ENCODE measurements at regions not wholly inside any gene's neighbourhood (a gene's known extent, or its start where the extent isn't known, plus 50 kb on each side); places are given as distances from the start of the nearest gene placed in this dataset.

DNA sequence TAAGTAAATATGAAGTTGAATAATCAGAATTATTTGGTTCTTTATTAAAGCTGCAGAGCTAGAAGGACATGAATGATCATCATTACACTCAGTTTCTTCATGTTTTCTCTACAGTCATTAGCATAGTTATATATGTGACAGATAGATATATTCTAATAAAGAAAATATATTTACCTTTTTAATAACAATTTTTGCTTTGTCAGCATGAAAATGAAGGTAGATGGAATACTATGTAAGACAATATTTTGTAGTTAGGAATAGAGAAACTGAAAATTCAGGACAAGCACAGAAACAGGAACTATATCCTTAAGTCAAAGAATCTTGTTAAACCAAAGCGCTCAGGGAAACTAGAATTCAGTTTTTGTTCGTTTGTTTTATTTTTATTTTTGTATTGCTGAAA lies 649.9 kb upstream of the NRXN1 start:
- no peak for DNase-seq

DNA sequence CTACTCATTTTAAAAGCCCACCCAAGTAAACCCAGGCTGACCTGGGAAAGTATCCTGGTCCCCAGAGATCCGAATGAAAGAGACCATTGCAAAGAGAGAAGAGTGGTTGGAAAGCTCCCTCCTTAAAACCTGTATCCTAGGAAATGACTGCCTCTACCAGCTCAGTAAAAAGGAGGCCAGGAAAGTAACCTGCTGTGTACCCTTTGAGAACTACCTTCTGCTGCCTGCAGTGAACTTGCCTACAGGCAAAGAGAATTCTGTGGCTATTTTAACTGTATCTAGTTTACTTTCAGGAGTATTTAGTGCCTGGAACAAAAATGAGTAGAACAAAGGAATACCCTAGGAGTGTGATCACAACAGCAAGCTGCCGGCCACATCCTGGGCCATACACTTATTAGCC lies 641.7 kb upstream of the NRXN1 start:
- DNase-seq: no peak

DNA sequence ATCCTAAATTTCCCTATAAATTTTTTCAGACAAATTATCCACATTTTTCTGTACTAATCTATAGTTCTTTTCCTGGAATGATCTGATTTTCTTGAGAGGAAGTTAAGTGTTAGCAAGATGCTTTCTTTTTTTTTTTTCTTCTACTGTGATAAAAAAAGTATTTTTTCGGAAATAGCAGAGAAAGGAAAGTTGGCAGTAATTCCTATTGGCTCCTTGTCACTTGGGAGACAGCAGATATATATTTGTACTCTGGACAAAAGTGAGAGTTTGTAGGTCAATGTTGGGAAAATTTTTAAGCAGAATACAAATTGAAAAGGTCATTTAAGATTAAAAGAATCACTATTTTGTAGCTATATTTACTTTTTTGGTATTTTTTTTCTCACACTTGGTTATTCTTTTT lies 635.7 kb upstream of the NRXN1 start:
- no peak for DNase-seq

DNA sequence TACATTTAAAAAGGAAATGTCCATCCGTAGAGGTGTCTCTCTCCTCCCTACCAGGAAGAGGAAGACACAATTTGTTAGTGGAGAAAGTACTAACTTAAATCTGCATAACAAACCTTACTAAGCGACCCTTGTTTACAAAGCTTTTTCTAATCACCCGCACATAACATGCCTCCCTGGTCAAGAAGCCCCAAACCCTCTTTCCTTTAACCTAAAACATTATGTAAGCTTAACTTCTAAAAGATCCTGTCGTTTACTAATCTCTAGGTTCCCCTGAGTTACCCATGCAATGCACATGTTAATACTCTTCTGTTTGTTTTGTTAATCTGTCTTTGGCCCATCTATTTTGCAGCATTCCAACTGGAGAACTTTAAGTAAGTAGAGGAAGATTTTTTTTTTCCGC lies 630.3 kb upstream of the NRXN1 start:
- DNase-seq: no peak

DNA sequence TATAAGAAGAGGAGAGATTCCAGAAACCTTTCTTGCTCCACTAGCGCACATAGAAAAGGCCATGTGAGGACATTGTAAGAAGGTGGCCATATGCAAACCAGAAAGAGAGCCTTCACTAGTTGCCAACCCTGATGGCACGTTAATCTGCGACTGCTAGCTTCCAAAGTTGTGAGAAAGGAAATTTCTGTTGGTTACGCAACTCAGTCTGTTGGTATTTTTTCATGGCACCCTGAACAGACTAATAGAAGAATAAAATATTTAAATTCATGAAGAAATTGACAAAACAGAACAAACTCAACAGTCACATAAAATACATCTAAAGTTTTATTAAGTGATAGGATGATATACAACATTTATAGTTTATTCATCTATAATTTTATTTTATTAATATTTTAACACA lies 625.9 kb upstream of the NRXN1 start:
- DNase-seq: no peak

DNA sequence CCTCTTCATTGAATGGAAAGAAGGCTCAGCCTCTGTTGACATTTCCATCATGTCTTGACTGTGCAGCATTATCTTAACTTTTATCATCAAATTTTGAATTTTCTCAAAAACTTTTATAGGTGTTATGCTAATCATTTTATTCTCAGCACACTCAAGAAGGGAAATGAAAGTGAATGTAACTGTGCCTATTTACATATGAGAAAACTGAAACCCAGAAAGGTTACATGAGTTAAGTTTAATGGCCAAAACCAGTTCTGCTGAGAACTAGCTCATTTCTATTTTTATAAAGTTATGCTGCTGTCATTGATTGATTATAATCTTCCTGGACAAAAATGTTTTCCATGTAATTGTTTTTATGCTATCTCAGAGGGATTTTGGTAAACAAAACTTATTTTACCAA lies 618.8 kb upstream of the NRXN1 start:
- no peak for DNase-seq

DNA sequence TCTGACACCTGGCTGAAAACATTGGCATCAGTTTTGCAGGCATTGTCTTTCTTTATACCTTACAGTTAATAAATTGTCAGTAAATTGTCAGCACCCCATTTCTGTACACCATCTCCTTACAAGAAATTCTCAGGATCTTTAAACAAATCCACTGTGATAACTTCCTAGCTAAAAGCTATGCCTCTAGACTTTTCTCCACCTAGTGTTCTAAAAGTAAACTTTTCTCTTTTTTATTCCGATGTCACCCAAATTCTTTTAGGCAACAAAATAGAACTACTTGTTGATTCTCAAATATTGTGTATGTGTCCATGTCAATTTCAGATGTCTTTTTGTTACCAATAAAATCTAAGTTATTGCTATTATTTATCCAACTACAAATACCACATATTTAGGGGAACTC lies 617.4 kb upstream of the NRXN1 start:
- no peak for DNase-seq

DNA sequence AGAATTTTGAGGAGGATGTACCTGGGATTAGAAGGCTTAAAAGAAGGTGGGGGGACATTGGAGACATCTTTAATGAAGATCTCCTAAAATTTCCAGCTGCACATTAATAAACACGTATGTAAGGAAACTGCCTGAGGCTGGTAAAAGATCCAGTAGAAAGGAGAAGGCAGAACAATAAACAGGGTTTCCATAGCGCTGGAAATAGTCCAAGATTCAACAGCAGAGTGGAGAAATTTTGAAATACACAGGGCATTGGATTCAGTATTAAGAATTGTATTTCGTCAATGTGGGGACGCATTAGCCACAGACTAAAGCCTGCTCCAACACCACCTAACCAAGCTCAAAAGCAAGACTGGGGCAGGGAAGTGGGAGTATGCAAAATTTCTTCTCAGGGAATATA lies 606.9 kb upstream of the NRXN1 start:
- DNase-seq: no peak

DNA sequence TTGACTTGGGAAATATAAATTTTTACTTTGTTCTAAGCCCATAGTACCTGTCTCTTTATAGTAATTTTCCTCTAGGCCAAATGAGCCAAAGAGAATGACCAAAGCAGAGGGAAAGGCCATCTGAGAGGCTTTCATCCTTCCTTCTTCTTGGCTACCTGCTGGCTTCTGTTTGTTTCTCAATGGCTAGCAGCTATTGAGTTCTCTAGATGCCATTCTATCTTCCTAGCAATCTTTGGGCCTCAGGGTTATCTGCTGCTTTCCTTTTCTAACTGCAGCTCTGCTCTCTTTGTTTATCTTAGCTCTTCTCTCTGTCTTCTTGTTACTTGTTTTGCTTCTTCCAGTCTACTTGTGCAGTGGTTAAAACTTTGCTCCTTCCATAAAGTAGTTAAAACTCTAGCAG lies 601.1 kb upstream of the NRXN1 start:
- DNase-seq: no peak

DNA sequence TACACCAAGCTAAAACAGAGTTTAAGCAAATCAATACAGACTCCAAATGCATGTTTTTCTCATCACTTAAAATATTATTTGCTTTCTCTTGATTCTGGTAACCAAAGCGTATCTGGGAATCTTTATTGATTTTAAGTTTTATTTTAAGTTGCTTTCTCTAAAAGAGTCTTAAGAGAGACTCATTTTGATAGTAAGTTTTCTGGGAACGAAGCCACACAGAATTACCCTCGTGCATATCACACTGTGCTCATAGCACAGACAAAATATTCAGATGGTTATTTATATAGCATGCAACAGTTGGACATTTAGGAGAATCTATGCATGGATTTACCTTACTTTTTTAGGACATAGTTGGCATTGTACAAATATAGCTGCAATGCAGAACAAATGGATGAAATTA lies 597.5 kb upstream of the NRXN1 start:
- no peak for DNase-seq

DNA sequence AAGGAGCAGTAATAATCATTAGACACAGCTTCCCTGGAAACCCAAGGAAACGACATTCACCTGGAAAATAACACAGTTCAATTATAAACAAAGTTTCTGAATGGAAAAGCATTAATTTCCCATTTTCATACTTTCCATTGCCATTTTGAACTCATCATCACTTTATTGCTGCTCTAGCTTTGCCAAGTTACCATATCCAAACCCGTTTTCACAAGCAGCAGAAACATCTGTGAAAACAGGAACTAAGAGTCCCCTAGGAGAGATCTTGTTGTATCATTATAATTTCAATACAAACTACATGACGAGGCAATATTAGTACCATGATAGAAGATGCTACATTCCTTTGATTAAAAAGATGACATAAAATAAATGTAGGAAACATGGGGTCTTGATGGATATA lies 597.0 kb upstream of the NRXN1 start:
- no peak for DNase-seq

DNA sequence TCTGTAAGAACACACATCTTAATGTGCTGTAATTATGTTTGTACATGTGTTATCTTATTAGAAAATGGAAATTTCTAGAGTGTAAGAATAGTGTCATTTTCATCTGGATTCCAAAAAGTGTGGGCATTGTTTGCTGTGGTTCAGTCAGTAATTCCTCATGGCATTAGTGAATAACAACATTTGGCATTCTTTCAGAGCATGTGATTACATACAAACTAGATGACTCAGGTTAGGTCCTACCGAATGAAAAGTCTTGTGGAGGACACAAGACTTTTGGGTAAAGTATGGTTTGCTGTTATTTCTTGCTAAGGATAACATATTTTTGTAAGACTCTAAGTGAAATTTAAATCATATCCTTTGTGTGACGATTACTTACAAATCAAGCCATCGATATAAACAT lies 593.1 kb upstream of the NRXN1 start:
- DNase-seq: no peak

DNA sequence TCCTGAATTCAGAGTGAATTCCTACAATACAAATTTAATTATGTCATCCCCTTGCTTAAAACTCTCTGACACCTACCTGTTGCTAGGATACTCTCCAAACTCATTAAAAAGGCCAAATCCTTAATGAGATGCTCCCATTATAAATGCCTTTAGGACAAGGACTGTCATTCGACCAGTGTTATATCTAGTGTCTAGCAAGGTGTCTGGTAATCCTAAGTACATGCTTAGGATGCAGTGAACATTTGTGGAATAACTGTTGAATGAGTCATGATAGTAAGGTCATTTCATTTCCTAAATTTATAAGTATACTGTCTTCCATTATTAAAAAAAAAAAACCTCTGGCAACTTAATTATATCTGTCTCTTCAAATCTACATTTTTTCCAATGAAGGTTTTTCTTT lies 588.9 kb upstream of the NRXN1 start:
- no peak for DNase-seq

DNA sequence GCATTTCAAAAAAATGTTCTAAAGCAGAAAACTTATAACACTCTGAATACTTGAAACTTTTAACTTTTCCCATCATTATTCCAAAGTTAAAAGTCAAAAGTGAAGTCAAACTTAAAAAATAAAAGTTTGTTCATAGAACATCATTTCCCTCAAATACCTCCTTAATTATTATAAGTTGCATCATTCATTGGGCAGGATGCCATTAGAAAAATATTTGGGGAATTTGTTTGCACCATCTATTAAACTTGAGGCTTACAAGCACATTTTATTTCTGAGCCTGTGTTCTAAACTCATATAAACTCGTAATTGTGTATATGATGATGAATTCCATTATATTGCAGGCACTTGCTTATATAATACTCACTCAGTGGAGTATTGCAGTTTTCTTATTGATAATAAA lies 588.0 kb upstream of the NRXN1 start:
- no peak for DNase-seq

DNA sequence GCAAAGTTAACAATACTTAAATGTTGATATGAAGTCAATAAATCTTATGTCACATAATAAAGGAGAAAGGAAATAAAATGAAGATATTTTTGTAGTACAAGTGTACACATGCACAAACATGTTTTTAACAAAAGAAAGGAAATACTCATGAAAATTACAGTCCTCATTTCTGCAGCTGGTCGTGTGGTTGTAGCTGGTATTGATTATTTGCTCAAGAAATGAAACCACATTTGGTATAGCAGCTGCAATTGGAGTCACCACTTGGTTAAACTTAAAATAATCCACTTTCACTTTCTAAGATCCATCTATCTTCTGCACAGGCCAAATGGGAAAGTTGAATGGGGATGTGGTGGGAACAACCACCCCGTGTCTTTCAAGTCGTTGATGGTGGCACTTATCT lies 580.5 kb upstream of the NRXN1 start:
- no peak for DNase-seq

DNA sequence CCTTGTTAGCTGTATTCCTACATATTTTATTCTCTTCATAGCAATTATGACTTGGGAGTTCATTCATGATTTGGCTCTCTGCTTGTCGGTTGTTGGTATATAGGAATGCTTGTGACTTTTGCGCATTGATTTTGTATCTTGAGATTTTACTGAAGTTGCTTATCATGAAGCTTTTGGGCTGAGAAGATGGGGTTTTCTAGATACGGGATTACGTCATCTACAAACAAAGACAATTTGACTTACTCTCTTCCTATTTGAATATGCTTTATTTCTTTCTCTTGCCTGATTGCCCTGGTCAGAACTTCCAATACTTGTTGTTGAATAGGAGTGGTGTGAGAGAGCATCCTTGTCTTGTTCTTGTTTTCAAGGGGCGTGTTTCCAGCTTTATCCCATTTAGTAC lies 569.8 kb upstream of the NRXN1 start:
- no peak for DNase-seq

DNA sequence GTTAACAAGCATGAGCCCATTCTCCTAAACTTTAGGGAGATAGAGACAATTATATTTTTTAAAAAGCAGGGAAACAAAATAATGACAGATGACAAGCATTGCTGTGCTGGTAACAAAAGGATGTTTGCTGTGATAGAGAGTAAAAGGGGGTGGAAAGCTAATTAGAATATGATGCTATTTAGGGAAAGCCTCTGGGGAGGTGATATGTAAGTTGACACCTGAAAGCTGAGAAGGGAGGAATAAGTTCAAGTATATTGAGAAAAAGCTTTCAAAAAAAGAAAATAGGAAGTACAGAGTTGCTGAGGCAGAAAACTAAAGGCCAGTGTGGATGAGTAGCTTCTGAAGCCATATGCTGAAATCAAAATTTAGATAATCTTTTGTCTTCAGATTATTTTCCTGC lies 565.2 kb upstream of the NRXN1 start:
- DNase-seq: no peak

DNA sequence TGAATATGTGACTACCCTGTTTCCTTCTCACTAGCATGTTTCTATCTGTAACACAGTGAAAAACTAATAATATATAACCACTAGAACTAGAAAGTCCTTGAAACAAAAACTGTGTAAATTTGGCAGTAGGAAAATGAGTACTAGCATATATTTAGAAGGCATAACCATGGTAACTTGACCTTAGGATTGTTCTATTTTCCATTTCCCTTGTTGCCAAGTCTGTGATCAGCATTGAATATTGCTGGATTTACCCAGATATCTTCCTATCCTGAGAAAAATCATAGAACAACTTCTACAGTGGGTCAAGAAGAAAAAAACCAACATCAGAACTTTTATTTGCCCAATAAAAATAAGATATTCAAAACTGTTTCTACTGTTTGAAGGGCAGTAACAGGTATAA lies 563.9 kb upstream of the NRXN1 start:
- no peak for DNase-seq

DNA sequence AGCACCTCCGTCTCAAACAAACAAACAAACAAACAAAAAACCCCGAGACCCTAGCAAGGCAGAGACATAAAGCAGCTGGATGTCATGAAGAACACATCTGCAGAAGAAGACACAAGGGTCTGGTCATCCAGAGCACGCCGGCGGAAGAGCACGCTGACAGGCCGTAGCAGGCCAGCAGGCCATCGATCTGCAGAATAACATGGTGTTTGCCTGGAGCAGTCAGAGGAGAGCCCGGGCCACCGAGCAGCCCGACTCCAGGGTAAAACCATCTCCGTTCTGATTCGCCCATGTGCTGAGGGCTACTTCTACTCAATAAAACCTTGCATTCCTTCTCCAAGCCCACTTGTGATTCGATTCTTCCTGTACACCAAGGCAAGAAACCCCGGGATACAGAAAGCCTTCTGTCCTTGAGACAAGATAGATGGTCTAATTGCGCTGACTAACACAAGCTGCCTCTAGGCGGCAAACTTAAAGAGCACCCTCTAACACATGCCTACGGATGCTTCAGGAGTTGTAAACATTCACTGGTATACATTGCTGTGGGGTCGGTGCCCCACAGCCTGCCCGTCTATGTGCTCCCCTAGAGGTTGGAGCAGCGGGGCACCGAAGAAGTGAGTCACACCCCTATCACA lies 549.8 kb upstream of the NRXN1 start:
- no peak for DNase-seq

DNA sequence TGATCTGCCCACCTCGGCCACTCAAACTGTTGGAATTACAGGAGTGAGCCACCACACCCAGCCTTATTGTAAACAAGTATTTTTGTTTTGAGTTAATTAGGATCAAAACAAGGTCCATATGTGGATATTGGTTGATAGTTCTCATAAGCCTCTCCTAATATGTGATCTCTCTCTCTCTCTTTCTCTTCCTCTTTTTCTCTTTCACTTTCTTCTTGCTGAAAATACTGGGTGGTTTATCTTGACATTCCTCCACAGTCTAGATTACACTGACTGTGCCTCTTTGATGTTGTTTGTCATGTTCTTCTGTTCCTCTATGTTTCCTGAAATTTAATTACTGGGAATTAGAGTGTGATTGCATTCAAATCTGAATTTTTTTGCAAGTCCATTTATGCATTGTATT lies 547.5 kb upstream of the NRXN1 start:
- no peak for DNase-seq

DNA sequence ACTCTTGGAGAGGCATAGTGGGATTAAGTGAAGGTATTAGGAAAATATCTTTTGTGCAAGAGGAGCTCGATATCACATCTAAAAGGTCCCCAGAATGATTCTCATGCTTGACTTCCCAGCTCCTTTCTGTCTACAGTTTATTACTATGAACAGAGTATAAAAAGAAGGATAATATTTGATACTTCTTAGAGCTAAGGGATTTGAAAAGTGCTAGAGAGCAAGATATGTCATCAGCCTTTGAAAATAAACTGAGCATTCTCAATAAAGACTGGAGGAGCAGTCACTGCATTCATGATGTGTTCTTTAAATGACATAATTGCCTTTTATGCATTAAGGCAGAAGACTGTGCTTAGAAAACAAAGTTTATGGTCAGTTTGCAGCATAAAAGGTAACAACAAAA lies 543.2 kb upstream of the NRXN1 start:
- DNase-seq: no peak

DNA sequence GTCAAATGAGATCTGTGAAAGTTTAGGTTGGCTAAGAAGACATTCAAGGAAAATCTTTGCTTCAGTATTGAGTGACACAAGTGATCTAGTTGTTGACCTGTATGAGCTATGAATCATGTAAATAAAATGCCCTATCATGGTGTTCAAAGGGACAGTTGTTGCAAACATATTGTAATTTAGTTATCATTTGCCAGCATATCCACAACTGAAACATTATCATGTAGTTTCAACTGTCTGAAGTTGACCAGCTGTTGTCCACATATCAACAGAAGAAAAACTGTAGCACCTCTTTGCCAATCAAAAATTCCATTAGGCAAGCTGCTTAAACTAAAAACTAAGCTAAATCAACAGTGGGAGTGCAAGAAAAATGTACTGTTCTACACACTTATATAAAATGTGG lies 527.1 kb upstream of the NRXN1 start:
- DNase-seq: no peak

DNA sequence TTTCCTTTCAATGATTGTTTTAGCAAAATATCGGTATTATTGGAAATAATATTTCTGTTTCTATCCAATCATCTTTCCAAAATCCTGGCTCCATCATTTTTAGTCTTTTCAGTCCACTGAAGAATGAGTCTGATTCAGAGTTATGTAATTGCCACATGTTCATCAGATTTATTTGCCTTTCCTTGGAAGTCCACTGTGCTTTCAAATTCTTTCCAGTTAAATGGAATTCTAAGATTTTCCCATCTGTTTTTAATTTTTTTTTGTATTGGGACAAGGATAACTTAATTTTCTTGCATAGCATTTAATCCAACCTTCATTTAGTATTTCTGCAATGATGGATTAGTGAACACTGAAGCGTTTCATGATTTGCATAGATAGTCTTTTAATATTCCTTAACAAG lies 521.5 kb upstream of the NRXN1 start:
- DNase-seq: no peak

DNA sequence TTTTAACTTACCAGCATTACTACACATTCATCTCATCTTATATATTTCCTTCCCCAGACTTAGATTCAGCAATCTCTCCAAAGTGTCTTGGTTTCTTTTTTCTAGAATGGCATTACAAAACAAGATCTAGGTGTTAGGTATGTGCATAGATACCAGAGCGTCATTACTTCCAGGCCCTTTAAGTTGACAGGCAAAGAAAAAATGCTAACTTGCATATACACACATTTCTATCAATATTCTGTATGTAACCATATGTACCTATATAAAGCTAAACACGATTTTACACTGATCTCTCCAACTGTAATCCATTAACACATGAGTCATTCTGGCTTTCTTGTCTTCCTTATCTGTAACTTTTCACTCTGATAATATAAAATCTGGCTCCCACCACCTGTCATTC lies 503.8 kb upstream of the NRXN1 start:
- DNase-seq: no peak

DNA sequence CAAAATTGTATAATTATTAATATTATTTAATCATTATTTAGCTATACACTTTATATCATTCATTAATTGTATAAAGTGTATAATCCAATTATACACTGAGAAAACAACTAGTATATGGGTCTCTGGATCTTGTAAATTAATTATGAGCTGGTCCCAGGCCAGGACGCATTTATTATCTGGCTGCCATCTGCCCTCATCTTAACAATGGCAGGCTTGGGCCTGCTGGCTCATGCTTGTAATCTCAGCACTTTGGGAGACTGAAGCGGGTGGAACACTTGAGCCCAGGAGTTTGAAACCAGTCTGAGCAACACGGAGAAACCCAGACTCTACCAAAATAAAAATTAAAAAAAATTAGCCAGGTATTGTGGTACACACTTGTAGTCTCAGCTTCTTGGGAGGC lies 502.2 kb upstream of the NRXN1 start:
- no peak for DNase-seq

DNA sequence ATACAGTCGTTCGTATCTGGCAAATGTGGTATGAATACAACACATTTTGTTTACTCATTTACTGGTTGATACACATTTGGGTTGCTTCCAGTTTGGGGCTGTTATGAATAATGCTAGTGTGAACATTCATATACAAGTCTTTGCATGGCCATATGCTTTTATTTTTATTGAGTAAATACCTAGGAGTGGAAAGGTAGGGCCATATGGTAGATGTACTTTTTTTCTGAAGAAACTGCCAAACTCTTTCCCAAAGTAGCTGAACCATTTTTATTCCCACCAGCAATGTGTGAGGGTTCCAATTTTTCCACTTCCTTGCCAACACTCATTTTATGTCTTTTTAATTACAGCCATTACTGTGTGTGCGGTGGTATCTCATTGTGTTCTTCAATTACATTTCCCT lies 496.2 kb upstream of the NRXN1 start:
- DNase-seq: no peak
